ENCODE measurements at regions not wholly inside any gene's neighbourhood (a gene's known extent, or its start where the extent isn't known, plus 50 kb on each side); places are given as distances from the start of the nearest gene placed in this dataset.
"Not testable (repeated sequence)": the region's sequence is repeated elsewhere in the genome, so short reads cannot be mapped to it uniquely, and the experiment has no call there.

DNA sequence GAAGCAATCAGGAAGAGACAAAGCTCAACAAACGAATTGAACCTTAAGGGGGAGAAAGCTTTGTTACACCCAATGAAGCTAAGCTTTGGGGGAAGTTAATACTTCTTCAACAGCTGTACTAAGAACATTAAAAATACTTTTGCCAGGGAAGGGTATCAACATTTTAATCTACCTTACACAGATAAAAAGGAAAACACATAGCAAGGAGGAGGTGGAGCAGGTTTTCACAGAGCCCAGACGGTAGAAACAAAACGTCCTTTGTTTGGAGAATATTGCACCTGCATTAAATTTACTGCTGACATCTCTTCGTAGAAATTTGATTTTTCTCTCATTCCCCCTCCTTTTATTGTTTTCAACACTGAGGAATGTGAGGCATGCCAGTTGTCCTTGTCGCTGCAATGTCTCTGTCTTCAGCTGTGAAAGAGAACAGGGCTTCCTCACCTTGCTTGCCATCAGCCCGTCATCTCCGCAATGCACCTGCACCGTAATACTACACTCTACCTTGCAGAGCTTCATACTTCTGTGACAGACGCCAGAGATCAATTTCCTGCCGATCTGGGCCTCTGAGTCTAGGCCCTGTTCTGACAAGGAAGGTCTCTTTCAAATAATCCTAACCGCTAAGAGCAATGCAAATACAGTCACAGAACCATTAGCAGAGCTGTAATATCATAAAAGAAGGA lies 270.8 kb downstream of the SPRY2 start:
- no peak for DNase-seq

DNA sequence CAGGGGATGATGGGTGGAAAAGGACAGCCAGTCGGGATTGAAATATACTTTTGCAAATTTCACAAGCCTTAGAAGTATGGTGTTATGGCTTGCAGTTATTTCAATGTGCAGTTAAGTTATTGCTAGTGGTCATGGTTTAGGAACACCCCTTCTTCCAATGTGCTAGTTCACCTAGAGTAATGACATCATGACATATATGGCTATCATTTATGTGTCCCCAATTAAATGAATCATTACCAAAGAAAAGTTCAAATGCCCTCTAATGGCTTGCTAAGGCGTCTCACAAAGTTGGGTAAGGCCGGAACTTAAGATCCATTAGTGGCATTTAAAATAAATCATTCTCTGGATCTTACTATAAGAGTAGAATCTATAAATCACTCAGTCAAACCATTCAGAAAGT lies 271.6 kb downstream of the SPRY2 start:
- DNase-seq = no peak

DNA sequence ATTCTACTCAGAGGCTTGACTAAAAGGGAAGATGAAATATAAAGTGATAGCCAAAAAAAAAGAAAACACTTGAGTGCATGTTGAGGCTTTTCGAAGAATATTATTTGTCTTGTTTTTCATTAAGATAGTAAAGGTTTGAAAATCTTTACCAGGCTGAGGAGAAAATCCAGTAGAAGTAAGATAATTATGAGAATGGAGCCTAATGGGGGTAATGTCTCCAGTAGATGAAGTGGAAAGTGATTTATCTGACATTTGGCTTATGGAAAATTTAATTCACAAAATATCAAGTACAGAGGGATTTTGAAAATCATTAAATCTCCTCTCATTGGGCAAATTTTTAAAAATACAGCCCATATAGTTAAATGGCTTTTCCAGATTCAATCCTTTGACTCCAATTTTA lies 274.9 kb downstream of the SPRY2 start:
- DNase-seq = no peak

DNA sequence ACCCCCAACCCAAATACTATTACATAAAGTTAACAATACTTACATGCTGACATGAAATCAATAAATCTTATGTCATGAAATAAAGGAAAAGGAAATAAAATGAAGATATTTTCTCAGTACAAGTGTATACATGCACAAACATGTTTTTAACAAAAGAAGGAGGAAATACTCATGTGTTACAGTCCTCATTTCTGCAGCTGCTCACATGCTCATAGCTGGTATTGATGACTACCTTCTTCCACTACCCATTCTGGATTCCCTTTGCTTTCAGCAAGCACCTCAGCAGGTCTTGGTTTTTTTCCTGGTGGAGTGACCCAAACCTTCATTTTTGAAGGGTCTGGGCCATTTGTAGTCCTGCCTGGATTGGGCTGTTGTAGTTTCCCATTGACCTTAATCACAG lies 278.5 kb downstream of the SPRY2 start:
- not testable (repeated sequence) for DNase-seq

DNA sequence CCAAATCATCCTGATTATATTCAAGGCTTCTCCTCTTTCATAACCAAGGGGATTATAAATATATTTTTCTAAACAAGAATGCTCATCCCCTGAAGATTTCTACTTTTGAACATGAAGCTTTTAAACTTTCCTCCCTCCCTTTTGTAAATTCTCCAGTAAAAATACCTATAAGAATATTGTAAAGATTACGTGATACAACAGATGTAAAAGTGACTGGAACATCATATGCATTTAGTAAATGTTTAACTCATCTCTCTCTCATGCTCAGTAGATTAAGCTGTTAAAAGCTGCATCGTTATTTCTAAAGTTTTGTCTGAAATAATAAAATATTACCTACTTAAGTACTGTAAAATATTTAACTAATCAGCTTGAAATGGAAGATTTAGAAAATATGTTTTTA lies 281.1 kb downstream of the SPRY2 start:
- DNase-seq = no peak

DNA sequence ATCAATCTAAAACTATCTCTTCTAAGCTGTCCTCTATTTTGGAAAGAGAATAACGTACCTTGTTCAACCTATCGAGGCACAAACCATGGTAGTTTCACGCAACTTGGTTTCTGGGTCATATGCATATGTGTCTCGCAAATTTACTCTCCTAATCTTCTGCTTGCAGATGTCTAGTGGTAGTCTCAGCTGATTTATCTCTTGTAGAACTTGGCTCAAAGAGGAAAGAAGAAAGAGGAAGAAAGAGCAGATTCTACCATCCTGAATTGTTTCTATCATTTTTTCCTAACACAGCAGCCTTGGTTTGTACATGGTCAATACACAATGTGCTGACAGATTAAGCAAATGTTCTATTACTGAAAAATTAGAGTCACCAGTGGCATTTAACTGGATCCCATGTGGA lies 282.3 kb downstream of the SPRY2 start:
- no peak for DNase-seq

DNA sequence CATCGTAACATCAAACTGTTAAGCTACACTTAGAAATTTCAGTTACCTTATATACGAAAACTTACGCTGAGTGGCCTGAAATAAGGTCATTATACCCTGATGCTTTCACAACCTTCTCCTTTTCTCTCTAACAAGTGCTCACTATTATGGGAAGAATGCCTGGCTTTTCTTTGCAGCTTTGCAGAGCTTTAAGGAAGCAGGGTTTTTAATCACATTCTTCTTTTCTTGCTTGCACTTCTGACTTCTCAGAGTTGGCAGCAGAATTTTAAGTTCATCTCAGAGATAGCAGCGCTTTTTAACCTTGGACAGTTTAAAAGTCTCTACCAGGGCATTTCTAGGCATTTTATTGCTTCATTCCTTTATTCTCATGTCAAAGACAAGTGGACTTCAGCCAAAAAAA lies 285.1 kb downstream of the SPRY2 start:
- DNase-seq = no peak

DNA sequence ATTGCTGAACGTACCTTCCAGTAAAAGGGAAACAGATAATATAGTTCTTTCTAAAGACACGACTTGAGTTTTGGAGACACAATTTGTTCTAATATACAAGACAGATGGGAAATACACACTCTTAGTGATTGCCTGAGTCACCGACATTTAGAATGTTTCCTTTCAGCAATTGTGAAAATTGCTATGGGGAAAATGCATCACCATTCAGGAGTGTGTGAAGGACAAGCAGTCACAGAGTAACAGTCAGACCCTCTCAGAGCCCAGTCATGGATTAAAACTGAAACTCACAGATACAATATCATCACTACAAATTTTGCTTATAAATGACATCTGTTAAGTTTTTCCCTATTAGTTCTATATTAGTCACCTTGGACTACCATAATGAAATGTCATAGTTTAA lies 286.1 kb downstream of the SPRY2 start:
- DNase-seq = no peak

DNA sequence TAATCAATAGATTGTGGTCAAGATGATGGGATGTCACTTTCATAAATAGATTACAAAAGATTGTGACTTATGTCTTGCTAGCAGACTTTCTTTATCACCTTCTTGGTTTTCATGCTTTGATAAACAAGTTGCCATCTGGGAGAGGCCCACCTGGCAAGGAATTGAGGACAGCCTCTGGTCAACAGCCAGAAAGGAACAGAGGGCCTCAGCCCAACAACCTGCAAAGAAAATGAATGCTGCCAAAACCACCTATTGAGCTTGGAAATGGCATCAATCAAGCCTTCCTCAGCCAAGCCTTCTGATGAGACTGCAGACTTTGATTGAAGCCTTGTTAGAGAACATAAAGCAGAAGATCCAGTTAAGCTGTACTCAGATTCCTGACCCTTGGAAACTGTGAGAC lies 288.6 kb downstream of the SPRY2 start:
- DNase-seq = no peak

DNA sequence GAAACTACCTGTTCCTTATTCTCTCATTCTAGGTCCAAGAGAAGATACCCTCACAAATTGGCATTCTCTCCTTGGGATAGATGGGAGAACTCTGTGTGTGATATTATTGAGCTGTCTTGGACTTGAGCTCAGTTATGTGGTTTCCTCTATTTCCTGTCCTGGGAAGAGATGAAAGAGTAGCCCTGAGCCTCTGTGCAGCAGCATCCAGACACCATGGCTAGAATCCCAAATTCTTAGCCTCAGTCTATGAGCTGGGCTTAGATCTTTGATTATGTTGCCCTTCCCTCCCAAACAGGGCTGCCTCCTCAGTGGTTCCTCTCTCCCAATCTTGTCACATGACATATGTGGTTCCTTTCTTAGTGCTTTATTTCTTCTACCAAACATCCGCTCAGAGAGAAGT lies 290.7 kb downstream of the SPRY2 start:
- no peak for DNase-seq

DNA sequence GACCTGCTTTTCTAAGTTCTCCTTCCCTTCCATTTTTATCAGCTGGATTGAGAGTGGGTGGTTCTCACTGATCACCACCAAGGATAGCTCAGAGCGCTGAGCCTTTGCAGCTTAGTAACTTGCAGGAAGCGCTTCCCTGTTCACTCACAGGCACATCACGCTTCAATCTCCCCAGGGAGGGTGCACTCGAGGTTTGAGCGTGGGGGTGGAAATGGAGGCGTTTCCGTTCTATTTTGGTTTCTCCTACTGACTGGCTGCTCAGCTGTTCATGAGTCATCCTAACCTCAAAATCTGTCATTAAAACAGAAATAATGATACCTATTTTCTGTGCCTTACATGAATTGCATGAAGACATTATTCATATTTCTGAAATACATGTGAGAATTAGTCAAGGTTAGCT lies 292.1 kb downstream of the SPRY2 start:
- peak; percentile 32 for DNase-seq

DNA sequence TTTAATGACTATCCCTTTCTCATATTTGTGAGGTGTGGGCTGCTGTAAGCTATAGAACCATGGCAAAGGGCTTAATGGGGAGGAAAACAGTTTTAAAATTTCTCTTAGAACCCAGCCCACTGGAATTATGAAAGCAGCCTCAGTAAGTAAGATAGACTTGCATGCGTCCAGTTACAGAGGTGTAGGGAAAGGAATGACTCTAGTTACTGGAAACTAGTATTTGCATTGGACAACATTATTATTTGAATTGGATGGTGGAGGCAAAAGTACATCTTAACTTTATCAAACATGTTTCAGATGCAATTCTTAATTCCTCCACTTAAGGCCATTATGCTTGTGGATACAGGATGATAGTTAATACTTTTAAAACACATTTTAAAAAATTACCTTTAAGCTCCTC lies 292.9 kb downstream of the SPRY2 start:
- no peak for DNase-seq

DNA sequence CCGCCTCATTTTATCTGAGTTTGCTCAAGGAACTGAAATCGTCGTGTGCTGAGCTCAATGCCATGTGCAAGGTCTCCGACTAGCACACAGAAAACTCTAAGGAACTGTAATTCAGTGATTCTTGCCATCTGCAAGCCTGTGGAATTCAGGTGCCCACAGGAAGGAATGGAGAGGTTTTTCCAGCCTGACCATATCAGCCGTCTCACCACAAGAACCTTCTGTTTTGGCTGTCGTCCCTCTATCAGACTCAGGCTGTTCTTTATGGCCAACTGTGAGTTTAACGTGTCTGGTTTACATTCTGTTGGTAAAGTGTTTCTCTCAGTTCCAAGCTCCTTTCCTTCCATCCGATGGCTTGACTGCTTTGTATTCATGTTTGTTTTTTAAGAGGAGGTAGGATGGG lies 293.5 kb downstream of the SPRY2 start:
- no peak for DNase-seq

DNA sequence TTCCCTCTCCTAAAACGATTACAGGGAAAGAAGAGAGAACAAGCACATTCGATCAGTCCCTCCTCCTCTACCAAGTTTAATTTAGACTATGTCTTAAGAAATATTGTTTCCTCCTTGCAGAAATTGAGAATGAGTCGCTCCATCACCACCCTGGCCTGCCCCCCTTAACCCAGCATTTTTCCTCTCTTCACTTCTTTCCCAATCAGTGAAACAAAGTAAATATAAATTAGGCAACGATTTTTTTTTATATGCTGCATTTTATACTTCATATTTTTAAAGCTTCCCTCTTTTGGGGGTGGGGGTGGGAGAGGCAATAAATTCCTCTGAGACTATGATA lies 300.0 kb downstream of the SPRY2 start:
- DNase-seq = no peak

DNA sequence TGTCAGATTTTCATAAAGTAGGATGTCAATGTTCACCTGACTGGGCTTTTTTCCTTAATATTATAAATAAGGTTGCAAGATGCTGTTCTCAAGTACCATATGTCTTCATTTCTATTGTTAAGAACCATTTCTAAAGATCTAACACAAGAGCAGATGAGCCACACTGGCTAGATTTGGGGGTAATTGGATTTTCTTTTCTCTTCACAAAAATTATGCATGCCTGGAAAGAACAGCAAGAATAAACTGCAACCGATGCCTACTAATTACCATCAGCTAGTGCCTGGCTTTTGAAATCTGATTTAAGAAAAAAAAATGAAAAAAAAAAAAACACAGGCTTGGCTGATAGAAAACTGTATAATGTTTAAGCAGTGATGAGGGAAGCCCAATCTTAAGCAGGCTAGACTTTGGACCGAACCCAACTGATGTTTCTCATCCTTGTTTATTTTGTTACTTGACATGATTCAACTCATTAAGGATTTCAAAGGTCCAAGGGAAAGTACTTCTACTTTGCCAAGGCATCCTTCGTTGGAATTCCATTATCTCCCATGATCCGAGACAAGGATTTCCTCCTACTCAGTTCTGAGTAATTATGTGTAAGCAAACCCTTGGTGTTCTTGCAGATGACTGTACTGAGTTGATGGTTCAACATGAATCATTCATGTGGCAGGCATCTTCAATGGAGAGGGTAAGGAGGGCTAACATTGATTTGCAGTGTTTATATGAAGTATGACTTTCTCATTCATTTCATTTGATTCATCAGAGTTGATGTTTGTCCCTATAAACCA lies 300.5 kb downstream of the SPRY2 start:
- peak; percentile 69 for DNase-seq

DNA sequence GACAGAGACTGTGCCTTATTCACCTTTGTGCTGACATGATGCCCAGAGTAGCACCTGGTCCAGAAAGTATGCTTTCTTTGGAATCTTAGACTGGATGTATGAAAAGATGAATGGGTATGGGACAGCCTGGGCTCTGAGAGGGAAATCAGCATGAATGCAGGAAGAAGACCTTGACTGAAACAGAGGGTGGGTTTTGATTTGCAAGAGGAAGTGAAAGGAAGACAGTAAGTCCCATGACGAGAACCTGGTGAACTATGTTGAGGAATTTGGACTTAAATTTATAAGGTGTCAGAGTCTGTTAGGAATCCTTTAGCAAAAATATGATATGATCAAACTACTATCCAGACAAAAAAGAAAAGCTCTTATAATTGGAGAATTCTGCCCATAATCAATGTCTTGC lies 301.9 kb downstream of the SPRY2 start:
- DNase-seq = no peak

DNA sequence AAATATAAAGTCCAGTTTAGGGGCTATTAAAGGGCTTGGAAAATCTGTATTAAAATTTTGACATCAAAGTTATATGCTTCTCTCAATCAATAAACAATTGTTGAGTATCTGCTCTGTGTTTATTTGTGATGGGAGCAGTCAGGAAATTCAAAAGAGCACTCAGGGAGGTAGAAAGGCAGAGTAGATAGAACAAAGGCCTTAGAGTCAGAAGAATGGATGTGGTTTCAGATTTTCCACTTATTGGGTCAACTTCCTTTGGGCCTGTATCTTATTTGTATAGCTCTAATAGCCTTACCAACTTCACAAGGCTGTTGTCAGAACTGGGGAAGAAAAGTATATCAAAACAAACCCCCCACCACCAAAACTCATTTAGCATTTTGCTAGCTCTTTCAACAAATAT lies 302.6 kb downstream of the SPRY2 start:
- no peak for DNase-seq

DNA sequence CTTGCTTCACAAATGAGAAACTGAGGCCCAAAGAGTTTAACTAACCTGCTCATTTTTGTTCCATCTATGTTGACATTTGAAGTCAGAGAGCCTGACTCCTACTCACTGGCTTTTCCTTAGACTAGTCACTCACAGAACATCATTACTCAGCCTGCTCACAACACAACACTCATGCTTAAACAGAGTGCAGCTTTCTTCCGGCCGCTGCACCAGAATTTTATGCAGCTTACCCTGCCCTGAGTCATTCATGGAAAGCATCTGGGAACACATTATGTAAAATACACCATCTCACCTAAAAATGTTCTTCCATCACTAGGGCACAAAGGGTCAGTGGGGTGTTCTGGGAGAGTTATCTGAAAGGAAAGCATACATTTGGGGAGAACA lies 303.4 kb downstream of the SPRY2 start:
- peak; percentile 6 for DNase-seq

DNA sequence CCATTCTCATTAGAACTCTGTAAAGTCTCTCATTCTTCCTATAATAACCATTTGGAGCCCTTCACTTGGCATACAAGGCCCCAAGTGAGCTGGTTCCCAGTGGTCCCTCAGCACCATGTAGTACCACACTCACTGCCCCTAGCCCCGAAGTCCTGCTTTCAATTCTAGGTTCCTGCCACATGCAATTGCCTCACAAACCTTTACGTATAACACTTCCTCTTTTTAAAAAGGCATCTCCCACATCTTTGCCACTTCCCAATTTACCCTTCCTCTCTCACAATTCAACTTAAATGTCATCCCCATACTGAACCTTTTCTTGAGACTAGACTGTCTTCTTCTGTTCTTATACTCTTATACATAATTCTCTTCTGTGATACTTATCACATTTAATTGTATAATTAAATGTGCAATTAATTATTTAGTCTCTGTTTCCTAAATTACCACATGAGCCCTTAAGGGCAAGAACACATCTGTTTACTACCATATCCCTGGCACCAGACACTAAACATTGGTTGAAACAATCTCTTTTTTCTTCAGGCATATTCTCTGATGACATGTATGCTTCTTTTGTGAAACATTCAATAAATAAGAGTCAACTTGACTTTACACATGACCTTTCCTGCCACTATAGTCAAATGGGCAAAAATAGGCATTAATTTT lies 304.0 kb downstream of the SPRY2 start:
- DNase-seq = no peak

DNA sequence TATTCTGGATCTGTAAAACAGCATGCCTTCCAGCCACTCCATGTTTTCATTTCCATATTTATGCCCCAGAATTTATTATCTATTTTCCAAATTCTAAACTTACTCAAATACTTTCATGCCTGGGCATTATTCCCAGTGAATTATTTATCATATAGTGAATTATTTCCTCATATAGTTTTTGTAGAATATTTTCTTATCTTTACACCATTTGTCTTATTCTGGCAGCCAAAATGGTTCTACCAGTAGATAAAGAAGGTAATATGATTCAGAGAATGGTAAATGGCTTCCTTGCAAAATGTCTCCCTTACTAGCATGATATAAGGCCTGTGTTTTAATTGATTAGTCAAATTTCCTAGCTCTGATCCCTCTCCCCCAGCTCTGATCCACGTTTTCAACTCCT lies 305.8 kb downstream of the SPRY2 start:
- DNase-seq = no peak

DNA sequence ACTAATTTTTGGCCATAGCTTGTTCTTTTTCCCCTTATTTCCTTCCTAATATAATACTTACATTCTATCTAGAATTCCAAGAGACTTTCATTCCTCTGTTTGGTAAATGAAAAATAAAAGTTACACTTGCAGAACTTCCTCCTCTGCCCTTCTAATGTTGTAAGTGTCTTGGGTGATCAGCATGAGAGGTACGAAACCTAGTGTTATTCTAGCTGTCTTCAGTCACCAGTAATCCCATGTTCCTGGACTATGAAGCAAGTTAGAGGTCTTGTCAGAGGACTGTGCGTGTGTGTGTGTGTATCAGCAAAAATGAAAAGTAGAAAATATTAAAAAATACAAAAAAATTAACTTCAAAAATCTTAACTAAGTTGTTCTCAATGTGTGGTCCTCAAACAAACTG lies 307.0 kb downstream of the SPRY2 start:
- DNase-seq = no peak

DNA sequence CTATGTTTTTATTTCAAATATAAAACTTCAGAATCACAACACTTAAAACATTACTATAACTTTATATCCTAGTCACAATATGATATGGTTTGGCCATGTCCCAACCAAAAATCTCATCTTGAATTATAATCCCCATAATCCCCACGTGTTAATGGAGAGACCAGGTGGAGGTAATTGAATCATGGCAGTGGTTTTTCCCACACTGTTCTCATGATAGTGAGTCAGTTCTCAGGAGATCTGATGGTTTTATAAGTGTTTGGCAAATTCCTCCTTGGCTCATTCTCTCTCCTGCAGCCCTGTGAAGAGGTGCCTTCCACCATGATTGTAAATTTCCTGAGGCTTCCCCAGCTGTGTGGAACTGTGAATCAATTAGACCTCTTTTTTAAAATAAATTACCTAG lies 307.6 kb downstream of the SPRY2 start:
- no peak for DNase-seq

DNA sequence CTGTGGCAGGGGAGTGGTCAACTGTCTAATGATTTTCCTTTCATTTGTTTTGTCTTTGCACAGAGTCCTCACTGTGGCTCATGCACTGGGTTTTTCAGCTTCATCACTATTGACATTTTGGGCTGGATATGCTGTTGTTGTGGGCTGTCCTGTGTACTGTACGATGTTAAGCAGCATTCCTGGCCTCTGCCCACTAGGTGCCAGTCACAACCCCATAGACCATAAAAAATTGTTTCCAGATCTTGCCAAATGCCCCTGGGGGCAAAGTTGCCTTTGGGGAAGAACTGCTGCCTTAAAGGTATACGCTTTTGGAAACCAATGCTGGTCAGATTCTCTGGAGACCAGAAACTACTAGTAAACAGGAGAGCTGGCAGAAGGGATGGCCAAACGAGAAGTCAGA lies 310.4 kb downstream of the SPRY2 start:
- DNase-seq = peak; percentile 16

DNA sequence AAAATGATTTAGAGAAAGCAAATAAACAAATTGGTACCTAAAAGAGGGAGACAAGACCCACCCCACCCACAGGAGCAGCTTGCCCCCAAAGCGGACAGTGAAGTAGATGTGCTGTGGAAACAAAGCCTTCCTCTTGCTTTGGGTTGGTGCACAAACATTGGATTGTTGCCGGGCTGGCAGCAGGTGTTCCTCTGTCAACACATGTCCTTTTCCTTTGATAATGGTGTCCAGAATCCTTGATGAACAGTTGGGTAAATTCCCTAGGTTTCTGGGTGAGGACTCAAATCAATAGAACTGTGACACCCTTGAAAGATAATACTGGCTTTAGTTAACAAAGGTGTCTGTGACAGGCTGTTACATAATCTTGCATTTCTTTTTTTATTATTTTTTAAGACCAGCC lies 311.8 kb downstream of the SPRY2 start:
- DNase-seq = no peak

DNA sequence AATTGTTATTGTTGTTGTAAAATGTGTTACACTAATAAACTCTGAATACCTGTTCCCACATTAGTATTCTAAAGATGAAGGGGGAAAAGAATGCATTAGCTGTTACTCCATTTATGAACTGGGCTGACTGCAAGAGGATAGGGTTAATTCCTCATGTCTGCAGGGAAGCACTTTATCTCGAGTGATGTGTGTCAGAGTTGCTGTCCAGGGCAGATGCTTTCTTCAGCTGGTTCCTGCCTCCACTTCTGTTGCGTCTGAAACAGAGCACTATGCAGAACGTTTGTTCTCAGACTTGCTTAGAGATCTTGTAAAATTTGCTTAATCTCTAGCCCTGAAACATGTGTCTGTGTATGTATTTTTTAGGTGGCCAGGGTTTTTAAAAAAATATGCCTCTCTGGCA lies 318.8 kb downstream of the SPRY2 start:
- DNase-seq = no peak
